ENCODE measurements at regions not wholly inside any gene's neighbourhood (a gene's known extent, or its start where the extent isn't known, plus 50 kb on each side); places are given as distances from the start of the nearest gene placed in this dataset.

DNA sequence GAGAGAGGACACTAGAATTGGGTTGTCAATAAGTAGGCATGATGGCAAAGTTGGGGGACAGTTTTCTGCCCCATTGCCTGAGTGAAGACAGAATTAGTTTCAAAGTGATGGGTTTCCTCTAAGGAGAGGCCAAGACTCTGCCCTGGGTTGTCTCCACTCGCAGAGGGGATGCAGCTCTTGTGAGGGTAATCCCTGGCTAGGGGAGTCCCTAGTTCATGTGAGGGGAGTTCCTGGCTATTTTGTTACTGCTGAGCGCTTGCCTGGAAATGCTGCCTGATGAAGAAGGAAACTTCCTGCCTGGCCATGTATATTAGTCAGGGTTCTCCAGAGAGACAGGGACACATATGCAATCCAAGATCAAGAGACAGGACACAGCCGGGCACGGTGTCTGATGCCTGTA is 501.5 kb downstream of the BCL11A start:
- no peak for TF ChIP-seq EZH2 (IDR thresholded peaks at IDR 0.05; ENCODE audit: borderline replicate concordance, insufficient read depth, low read depth, low read length, poor library complexity, severe bottlenecking)
- TF ChIP-seq, protein P1, sequence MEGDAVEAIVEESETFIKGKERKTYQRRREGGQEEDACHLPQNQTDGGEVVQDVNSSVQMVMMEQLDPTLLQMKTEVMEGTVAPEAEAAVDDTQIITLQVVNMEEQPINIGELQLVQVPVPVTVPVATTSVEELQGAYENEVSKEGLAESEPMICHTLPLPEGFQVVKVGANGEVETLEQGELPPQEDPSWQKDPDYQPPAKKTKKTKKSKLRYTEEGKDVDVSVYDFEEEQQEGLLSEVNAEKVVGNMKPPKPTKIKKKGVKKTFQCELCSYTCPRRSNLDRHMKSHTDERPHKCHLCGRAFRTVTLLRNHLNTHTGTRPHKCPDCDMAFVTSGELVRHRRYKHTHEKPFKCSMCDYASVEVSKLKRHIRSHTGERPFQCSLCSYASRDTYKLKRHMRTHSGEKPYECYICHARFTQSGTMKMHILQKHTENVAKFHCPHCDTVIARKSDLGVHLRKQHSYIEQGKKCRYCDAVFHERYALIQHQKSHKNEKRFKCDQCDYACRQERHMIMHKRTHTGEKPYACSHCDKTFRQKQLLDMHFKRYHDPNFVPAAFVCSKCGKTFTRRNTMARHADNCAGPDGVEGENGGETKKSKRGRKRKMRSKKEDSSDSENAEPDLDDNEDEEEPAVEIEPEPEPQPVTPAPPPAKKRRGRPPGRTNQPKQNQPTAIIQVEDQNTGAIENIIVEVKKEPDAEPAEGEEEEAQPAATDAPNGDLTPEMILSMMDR (IDR thresholded peaks at IDR 0.05) = no peak
